K562 (cell line): ENCODE measurements at regions not wholly inside any gene's neighbourhood (a gene's known extent, or its start where the extent isn't known, plus 50 kb on each side); places are given as distances from the start of the nearest gene placed in this dataset.

Source experiments
- ATF4 ChIP-seq: fragments of 450-650 bp; formaldehyde crosslinking; IDR thresholded peaks from 2 replicates; pipeline ENCODE4 v1.4.0; 2022; ENCODE audit warnings: mild to moderate bottlenecking, moderate library complexity
- BCL6 ChIP-seq: fragments of 250-450 bp; sonication (Bioruptor Pico); IDR thresholded peaks from 2 replicates; pipeline ENCODE4 v1.4.0; 2020
- E4F1 ChIP-seq: fragments of 250-450 bp; sonication (Bioruptor Pico); IDR thresholded peaks from 2 replicates; pipeline ENCODE4 v1.5.0; 2021; ENCODE audit warnings: mild to moderate bottlenecking, borderline replicate concordance
- FOXK2 ChIP-seq, 2 experiments: fragments of 450-650 bp; IDR thresholded peaks in 1 of 2; conservative IDR thresholded peaks in 1 of 2; 2 replicates each; pipeline ENCODE4 v1.6.1; 2016; ENCODE audit warnings: low read depth in 2 of 2, mild to moderate bottlenecking in 1 of 2
- GTF2A2 ChIP-seq: IDR thresholded peaks from 2 replicates; pipeline ENCODE4 v1.6.1; 2016; ENCODE audit warnings: mild to moderate bottlenecking, missing genetic modification characterization, missing compliant biosample characterization
- IRF1 ChIP-seq: sonication (generic); formaldehyde crosslinking; IDR thresholded peaks from 2 replicates; pipeline ENCODE4 v1.8.0; 2022; ENCODE audit warnings: missing genetic modification reagents, mild to moderate bottlenecking, borderline replicate concordance
- MAFG ChIP-seq: fragments of 450-650 bp; conservative IDR thresholded peaks from 2 replicates; pipeline ENCODE4 v1.6.1; 2016; ENCODE audit warnings: missing genetic modification characterization, missing compliant biosample characterization
- NFE2 ChIP-seq: IDR thresholded peaks from 2 replicates; pipeline ENCODE4 v1.6.1; 2014; ENCODE audit warnings: antibody characterized with exemption, low read depth
- ZNF165 ChIP-seq: fragments of 250-450 bp; sonication (Bioruptor Pico); IDR thresholded peaks from 2 replicates; pipeline ENCODE4 v1.4.0; 2020; ENCODE audit warnings: borderline replicate concordance
- ZNF318 ChIP-seq, 2 experiments: fragments of 450-650 bp; IDR thresholded peaks; 2 replicates each; pipeline ENCODE4 v1.6.1; 2016; ENCODE audit warnings: mild to moderate bottlenecking in 2 of 2, borderline replicate concordance in 1 of 2, low read depth in 1 of 2, moderate library complexity in 1 of 2
- ZNF668 ChIP-seq: fragments of 250-450 bp; sonication (Bioruptor Pico); IDR thresholded peaks from 2 replicates; pipeline ENCODE4 v1.8.0; 2022; ENCODE audit warnings: mild to moderate bottlenecking, inconsistent platforms
- TF ChIP-seq, protein P1 (sequence below): fragments of 250-450 bp; sonication (Bioruptor Pico); IDR thresholded peaks from 2 replicates; pipeline ENCODE4 v1.4.0; 2020

GRCh38 chr7:142611566-142612236 lies 137.6 kb upstream of the PRSS1 start (continued):
- TF ChIP-seq, protein P1, sequence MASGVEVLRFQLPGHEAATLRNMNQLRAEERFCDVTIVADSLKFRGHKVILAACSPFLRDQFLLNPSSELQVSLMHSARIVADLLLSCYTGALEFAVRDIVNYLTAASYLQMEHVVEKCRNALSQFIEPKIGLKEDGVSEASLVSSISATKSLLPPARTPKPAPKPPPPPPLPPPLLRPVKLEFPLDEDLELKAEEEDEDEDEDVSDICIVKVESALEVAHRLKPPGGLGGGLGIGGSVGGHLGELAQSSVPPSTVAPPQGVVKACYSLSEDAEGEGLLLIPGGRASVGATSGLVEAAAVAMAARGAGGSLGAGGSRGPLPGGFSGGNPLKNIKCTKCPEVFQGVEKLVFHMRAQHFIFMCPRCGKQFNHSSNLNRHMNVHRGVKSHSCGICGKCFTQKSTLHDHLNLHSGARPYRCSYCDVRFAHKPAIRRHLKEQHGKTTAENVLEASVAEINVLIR (CRISPR knock-in tag) = no peak
- TF ChIP-seq ZNF668 (CRISPR knock-in tag) = no peak
- TF ChIP-seq ZNF165 (CRISPR knock-in tag) = no peak
- no peak for TF ChIP-seq ATF4 (CRISPR knock-in tag)
- no peak for TF ChIP-seq ZNF318 (IDR thresholded peaks at IDR 0.05; ENCODE audit: borderline replicate concordance in 1 of 2, low read depth in 1 of 2)
- no peak for TF ChIP-seq E4F1 (CRISPR knock-in tag)
- TF ChIP-seq FOXK2 (conservative IDR thresholded peaks at IDR 0.05 in 1 of 2, IDR thresholded peaks at IDR 0.05 in 1 of 2; ENCODE audit: low read depth in 2 of 2) = no peak
- no peak for TF ChIP-seq MAFG (tag)
- TF ChIP-seq IRF1 (CRISPR knock-in tag) = no peak
- no peak for TF ChIP-seq GTF2A2 (tag)
- no peak for TF ChIP-seq NFE2
- peak; percentile 11; the same call in 1 of the 2 replicates for TF ChIP-seq BCL6
